22Rv1 (cell line): ENCODE measurements at regions not wholly inside any gene's neighbourhood (a gene's known extent, or its start where the extent isn't known, plus 50 kb on each side); places are given as distances from the start of the nearest gene placed in this dataset.

Source experiments
- ZFX ChIP-seq: fragments of 450-650 bp; IDR thresholded peaks from 2 replicates; pipeline ENCODE4 v1.6.1; 2017; ENCODE audit warnings: antibody characterized with exemption, borderline replicate concordance
- TF ChIP-seq, protein P1 (sequence below): fragments of 450-650 bp; IDR thresholded peaks from 2 replicates; pipeline ENCODE4 v1.5.1; 2017; ENCODE audit warnings: mild to moderate bottlenecking

DNA sequence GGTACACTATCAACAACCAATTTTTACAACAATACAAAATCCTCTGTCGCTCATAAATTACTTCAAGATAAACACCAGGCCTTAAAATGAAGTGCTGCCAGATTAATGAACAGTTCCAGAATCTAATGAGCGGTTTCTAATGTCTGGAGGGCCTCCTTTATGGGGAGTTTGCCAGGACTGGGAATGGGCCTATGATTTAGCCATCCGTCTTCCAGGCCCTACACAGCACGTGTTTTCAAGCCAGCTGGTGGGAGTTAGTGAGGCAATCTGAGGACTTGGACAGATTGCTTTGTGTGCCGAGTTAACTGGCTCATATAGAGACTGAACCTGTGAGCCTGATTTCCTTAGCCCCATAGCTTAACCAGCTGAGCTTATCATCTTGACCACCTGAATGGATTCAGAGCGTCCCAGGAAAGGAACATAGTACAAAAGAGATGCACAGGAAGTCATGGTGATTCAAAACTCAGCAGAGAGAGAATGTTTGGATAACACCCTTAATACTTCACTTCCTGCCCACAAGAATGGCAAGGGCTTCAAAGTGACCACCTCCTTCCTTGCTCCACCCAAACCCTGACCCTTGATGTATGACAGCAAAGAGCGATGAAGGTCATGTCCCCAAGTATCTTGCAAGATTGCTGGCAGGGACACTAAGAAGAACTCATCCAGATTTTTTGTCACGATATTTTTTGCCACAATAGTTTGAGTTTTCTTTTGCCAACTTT lies 143.5 kb downstream of the SLC30A10 start:
- TF ChIP-seq, protein P1, sequence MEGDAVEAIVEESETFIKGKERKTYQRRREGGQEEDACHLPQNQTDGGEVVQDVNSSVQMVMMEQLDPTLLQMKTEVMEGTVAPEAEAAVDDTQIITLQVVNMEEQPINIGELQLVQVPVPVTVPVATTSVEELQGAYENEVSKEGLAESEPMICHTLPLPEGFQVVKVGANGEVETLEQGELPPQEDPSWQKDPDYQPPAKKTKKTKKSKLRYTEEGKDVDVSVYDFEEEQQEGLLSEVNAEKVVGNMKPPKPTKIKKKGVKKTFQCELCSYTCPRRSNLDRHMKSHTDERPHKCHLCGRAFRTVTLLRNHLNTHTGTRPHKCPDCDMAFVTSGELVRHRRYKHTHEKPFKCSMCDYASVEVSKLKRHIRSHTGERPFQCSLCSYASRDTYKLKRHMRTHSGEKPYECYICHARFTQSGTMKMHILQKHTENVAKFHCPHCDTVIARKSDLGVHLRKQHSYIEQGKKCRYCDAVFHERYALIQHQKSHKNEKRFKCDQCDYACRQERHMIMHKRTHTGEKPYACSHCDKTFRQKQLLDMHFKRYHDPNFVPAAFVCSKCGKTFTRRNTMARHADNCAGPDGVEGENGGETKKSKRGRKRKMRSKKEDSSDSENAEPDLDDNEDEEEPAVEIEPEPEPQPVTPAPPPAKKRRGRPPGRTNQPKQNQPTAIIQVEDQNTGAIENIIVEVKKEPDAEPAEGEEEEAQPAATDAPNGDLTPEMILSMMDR, result no peak
- no peak for TF ChIP-seq ZFX
